ENCODE measurements at regions not wholly inside any gene's neighbourhood (a gene's known extent, or its start where the extent isn't known, plus 50 kb on each side); places are given as distances from the start of the nearest gene placed in this dataset.

- DNase-seq: no peak
Measured at GRCh38 chr16:72311426-72311825, 139.5 kb upstream of the PMFBP1 start.

- DNase-seq: no peak
Measured at GRCh38 chr16:72309001-72309400, 137.0 kb upstream of the PMFBP1 start.

- DNase-seq: no peak
Measured at GRCh38 chr16:72308396-72308795, 136.4 kb upstream of the PMFBP1 start.

GRCh38 chr16:72302332-72302731 is 130.4 kb upstream of the PMFBP1 start:
- DNase-seq: no peak

GRCh38 chr16:72301523-72302236 is 129.7 kb upstream of the PMFBP1 start:
- no peak for DNase-seq

- no peak for DNase-seq
Measured at GRCh38 chr16:72300892-72301291, 128.9 kb upstream of the PMFBP1 start.

GRCh38 chr16:72299684-72300243 is 127.8 kb upstream of the PMFBP1 start:
- DNase-seq: no peak

- no peak for DNase-seq
Measured at GRCh38 chr16:72298961-72299360, 127.0 kb upstream of the PMFBP1 start.

GRCh38 chr16:72295914-72296313 is 124.0 kb upstream of the PMFBP1 start:
- DNase-seq: no peak

GRCh38 chr16:72291531-72291981 is 119.6 kb upstream of the PMFBP1 start:
- no peak for DNase-seq

GRCh38 chr16:72291121-72291520 is 119.2 kb upstream of the PMFBP1 start:
- DNase-seq: no peak

GRCh38 chr16:72287649-72288048 is 115.7 kb upstream of the PMFBP1 start:
- no peak for DNase-seq

- no peak for DNase-seq
Measured at GRCh38 chr16:72286936-72287620, 115.1 kb upstream of the PMFBP1 start.

- DNase-seq: no peak
Measured at GRCh38 chr16:72285728-72286127, 113.8 kb upstream of the PMFBP1 start.

GRCh38 chr16:72285324-72285723 is 113.4 kb upstream of the PMFBP1 start:
- no peak for DNase-seq

- DNase-seq: no peak
Measured at GRCh38 chr16:72284042-72284789, 112.3 kb upstream of the PMFBP1 start.

GRCh38 chr16:72282362-72282761 is 110.4 kb upstream of the PMFBP1 start:
- DNase-seq: no peak

- no peak for DNase-seq
Measured at GRCh38 chr16:72278301-72278700, 106.3 kb upstream of the PMFBP1 start.

- no peak for DNase-seq
Measured at GRCh38 chr16:72277749-72278148, 105.8 kb upstream of the PMFBP1 start.

GRCh38 chr16:72271699-72272240 is 99.8 kb upstream of the PMFBP1 start:
- no peak for DNase-seq

GRCh38 chr16:72270531-72270930 is 98.6 kb upstream of the PMFBP1 start:
- DNase-seq: no peak

- no peak for DNase-seq
Measured at GRCh38 chr16:72266836-72267235, 94.9 kb upstream of the PMFBP1 start.

GRCh38 chr16:72264771-72265170 is 92.8 kb upstream of the PMFBP1 start:
- DNase-seq: no peak
